ENCODE measurements at regions not wholly inside any gene's neighbourhood (a gene's known extent, or its start where the extent isn't known, plus 50 kb on each side); places are given as distances from the start of the nearest gene placed in this dataset.

- CTCF ChIA-PET = no interaction called here
Observed at GRCh38 chr2:41387519-41387918, 660.3 kb upstream of the PKDCC start.

GRCh38 chr2:41393621-41394020, 654.2 kb upstream of the PKDCC start:
- POLR2A ChIA-PET = no interaction called here
- H3K27me3 Mint-ChIP-seq = no peaks in the 10 kb centered on the region
- CTCF ChIA-PET = no interaction called here
- no peaks in the 10 kb centered on the region for H3K36me3 Mint-ChIP-seq (ENCODE audit: low read depth)
- DNase-seq = no peak
- H3K4me3 Mint-ChIP-seq = no peak overlapping the region
- no peaks in the 10 kb centered on the region for H3K9me3 Mint-ChIP-seq
- H3K27ac Mint-ChIP-seq = no peak overlapping the region
- no peaks in the 10 kb centered on the region for H3K4me1 Mint-ChIP-seq

More at GRCh38 chr2:41387519-41387918, 660.3 kb upstream of the PKDCC start:
- Mint-ChIP-seq H3K27me3 (no peaks in the 10 kb centered on the region), H3K27ac (no peak overlapping the region), H3K9me3 (no peaks in the 10 kb centered on the region), H3K4me1 (no peaks in the 10 kb centered on the region), H3K36me3 (ENCODE audit: low read depth) (no peaks in the 10 kb centered on the region), H3K4me3 (no peak overlapping the region)
- POLR2A ChIA-PET = no interaction called here
- no peak for DNase-seq

- Mint-ChIP-seq H3K27ac (no peak overlapping the region), H3K9me3 (no peaks in the 10 kb centered on the region), H3K4me3 (no peak overlapping the region), H3K36me3 (ENCODE audit: low read depth) (no peaks in the 10 kb centered on the region), H3K4me1 (no peaks in the 10 kb centered on the region), H3K27me3 (no peaks in the 10 kb centered on the region)
- ChIA-PET CTCF (interaction anchor here (0.7 kb wide), 1 partner anchor 28 kb away, joined by 3 read pairs; no protein-coding TSS in a partner anchor), POLR2A (no interaction called here)
- no peak for DNase-seq
Observed at GRCh38 chr2:41394541-41394940, 653.3 kb upstream of the PKDCC start.

DNA sequence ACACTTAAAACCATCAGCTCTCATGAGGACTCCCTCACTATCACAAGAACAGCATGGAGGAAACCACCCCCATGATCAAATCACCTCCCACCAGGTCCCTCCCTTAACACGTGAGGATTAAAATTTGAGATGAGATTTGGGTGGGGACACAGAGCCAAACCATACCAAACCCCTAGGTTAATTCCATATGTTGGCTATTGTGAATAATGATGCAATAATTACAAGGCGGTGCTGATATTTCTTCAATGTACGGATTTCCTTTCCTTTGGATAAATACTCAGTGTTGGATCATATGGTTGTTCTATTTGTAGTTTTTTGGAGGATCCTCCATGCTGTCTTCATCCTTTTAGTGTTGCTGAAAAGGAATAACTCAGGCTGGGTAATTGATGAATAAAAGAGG, 652.1 kb upstream of the PKDCC start:
- H3K36me3 Mint-ChIP-seq (ENCODE audit: low read depth) = no peaks in the 10 kb centered on the region
- H3K9me3 Mint-ChIP-seq = no peaks in the 10 kb centered on the region
- no peak overlapping the region for H3K27ac Mint-ChIP-seq
- DNase-seq = no peak
- no peak overlapping the region for H3K4me3 Mint-ChIP-seq
- ChIA-PET POLR2A (no interaction called here), CTCF (no interaction called here)
- no peaks in the 10 kb centered on the region for H3K27me3 Mint-ChIP-seq
- no peaks in the 10 kb centered on the region for H3K4me1 Mint-ChIP-seq

DNA sequence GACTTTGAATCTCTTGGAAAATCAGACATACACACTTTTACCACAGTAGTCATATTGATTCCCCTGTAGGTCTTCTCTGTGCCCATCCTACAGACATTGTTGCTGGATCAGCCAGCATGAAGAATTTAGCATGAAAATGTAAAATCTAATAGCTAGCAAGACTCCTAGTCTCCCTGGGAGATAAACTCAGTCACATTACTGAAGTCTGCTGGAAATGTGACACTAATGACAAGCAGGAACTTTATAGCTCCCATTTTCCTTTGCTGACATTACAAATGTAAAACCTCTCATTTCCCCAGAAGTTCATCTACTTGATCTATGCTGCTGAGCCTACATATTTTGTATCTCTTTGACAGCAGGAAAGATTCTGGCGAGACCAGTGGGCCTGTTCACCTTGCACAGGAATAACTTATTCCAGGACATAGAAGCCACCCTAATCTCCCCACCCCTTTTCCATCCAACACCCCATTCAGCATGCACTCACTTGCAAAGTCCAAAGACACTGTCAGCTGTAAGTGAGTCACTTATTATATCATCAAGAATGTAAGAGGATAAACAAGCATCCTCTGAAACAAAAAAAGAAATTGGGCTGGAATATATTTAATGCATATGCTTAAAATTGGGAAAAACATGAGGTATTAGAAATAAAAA, 648.3 kb upstream of the PKDCC start:
- no peaks in the 10 kb centered on the region for H3K4me1 Mint-ChIP-seq
- no peaks in the 10 kb centered on the region for H3K27me3 Mint-ChIP-seq
- no peak for DNase-seq
- CTCF ChIA-PET = no interaction called here
- no peak overlapping the region for H3K27ac Mint-ChIP-seq
- H3K4me3 Mint-ChIP-seq = no peak overlapping the region
- H3K9me3 Mint-ChIP-seq = no peaks in the 10 kb centered on the region
- POLR2A ChIA-PET = no interaction called here
- no peaks in the 10 kb centered on the region for H3K36me3 Mint-ChIP-seq (ENCODE audit: low read depth)

DNA sequence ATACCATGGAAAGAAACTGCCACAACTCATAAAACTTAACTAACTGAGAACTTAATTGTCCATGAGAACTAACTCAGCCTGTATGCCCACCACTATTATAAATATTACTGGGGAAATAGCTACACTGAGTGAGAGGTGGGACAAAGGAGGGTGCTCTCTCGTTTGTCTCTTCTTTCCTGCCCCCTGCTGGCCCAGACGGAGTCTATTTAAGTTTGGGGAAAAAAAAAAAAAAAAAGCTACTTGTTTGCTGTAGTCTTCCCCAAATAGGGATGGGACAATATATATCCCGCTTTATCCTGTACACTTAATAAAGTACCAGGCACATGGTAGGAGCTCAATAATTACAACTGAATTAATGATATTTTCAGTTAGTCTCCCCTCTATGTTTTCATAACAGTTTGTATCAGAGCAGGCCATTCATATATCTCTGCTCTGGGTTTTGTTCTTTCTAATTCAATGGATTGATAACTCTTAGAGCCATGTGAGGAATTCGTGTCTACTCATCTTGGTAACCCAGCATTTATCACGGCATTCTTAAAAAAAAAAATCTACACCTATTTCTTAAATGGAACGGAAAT, 647.6 kb upstream of the PKDCC start:
- Mint-ChIP-seq H3K36me3 (ENCODE audit: low read depth) (no peaks in the 10 kb centered on the region), H3K4me3 (no peak overlapping the region), H3K27me3 (no peaks in the 10 kb centered on the region), H3K27ac (no peak overlapping the region), H3K9me3 (no peaks in the 10 kb centered on the region), H3K4me1 (no peaks in the 10 kb centered on the region)
- DNase-seq = no peak
- ChIA-PET POLR2A (no interaction called here), CTCF (no interaction called here)

- Mint-ChIP-seq H3K27me3 (no peaks in the 10 kb centered on the region), H3K9me3 (no peaks in the 10 kb centered on the region), H3K36me3 (ENCODE audit: low read depth) (no peaks in the 10 kb centered on the region), H3K4me3 (no peak overlapping the region), H3K27ac (no peak overlapping the region), H3K4me1 (no peaks in the 10 kb centered on the region)
- no peak for DNase-seq
- CTCF ChIA-PET = no interaction called here
- POLR2A ChIA-PET = no interaction called here
Observed at GRCh38 chr2:41405441-41405840, 642.4 kb upstream of the PKDCC start.

DNA sequence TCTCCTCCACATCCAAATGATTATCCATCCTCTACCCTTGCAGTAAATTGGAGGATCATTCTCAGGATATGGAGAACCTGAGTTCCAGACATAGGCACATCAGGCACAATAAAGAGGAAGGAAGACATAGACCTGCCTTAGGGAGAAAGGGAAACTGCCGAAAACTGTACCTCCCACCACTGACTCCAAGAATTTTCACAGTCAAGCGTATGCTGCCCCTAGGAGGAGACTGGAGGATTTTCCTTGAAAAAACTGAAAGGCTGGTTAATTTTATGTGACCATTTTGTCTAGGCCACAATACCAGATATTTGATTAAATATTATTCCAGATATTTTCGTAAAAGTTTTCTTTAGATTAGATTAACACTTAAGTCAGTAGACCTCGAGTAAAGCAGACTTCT, 638.5 kb upstream of the PKDCC start:
- CTCF ChIA-PET = no interaction called here
- Mint-ChIP-seq H3K36me3 (ENCODE audit: low read depth) (no peaks in the 10 kb centered on the region), H3K27me3 (no peaks in the 10 kb centered on the region), H3K27ac (no peak overlapping the region), H3K4me1 (no peaks in the 10 kb centered on the region), H3K4me3 (no peak overlapping the region), H3K9me3 (no peaks in the 10 kb centered on the region)
- POLR2A ChIA-PET = no interaction called here
- DNase-seq = no peak

GRCh38 chr2:41410011-41410410, 637.8 kb upstream of the PKDCC start:
- H3K27me3 Mint-ChIP-seq = no peaks in the 10 kb centered on the region
- DNase-seq = no peak
- no peak overlapping the region for H3K4me3 Mint-ChIP-seq
- H3K36me3 Mint-ChIP-seq (ENCODE audit: low read depth) = no peaks in the 10 kb centered on the region
- H3K4me1 Mint-ChIP-seq = no peaks in the 10 kb centered on the region
- POLR2A ChIA-PET = no interaction called here
- H3K27ac Mint-ChIP-seq = no peak overlapping the region
- no peaks in the 10 kb centered on the region for H3K9me3 Mint-ChIP-seq
- CTCF ChIA-PET = no interaction called here

DNA sequence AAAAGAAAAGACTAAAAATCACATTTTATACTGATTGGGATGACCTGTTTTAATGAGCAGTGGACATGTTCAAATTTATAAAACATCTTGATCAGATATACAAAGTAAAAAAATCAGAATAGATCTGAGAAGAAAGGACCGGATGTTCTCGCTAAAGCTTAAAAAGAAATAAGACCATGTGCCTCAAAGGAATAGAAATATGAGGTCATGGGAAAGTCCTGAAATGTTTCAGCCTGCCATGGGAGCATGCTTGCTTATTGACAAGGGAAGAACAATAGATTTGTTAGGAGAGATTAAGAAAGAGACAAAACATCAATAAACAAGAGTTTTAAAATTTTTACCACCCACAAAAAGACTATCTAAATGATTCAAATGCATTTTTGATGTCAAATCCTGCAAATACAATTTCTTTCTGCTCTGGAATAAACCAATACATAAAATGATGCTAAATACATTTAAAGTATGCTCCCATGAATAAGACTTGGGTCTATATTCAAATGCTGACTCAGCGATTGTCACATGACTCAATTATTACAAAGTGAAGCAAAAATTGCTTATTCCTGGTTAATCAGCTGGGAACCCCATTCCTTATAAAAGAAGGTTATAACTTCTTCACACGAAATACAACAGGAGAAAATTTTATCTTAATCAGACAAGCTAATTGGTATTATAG, 633.9 kb upstream of the PKDCC start:
- ChIA-PET POLR2A (no interaction called here), CTCF (interaction anchor here (0.6 kb wide), 1 partner anchor 1200 kb away, joined by 4 read pairs; no protein-coding TSS in a partner anchor)
- Mint-ChIP-seq H3K27ac (no peak overlapping the region), H3K27me3 (no peaks in the 10 kb centered on the region), H3K36me3 (ENCODE audit: low read depth) (no peaks in the 10 kb centered on the region), H3K4me3 (no peak overlapping the region), H3K9me3 (no peaks in the 10 kb centered on the region), H3K4me1 (no peaks in the 10 kb centered on the region)
- DNase-seq = no peak

DNA sequence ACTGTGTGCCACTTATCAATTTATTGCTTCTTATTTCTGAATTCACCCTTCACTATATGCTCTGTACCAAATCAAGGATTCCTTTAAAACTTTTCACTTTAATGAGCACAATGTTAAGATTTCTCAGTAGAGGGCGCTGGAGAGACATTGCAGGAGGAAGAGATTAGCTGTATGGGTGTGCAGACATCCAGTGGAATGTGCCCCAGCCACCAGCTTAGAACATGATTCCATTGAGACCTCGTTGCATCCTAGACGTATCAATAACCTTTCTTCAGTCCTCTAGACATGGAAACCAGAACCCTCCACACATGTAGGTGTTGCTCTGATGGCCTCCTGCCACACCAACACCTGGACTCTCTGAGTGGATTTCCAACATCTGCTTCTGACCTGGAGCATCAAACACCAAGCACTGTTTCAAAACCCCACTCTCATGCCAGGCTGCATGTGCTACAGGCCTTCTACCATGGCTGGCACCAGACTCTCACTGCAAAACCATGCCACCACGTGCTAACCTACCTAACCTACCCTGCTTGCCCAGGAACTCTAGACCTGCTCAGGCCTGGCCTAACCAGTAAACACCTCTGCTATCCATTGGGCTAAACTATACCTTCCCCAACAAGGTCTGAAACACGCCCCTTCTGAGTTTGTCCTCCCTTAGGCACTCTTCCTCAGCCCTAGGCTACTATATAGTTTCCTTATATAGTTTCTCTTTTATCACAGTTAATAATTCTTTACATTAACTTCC, 633.2 kb upstream of the PKDCC start:
- peak; percentile 19 for DNase-seq
- H3K9me3 Mint-ChIP-seq = no peaks in the 10 kb centered on the region

DNA sequence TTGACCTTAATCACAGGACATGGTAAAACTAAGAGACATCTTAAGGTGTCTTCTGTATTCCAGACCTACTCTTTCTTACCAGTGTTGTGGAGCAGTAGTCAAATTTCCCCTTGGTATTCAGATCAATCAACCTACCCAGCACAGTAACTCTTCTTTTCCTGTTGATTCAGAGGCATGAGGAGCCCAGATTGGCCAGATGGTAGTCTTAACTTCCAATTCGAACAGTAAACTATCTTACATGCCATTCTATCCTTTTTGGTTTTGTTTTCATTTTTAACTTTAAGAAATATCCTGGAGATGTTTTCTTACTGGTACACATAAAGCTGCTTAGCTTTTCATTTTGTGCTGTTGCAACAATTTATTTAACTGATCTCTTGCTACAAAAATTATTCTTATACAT, 630.3 kb upstream of the PKDCC start:
- H3K36me3 Mint-ChIP-seq (ENCODE audit: low read depth) = no peaks in the 10 kb centered on the region
- H3K27me3 Mint-ChIP-seq = no peaks in the 10 kb centered on the region
- no peaks in the 10 kb centered on the region for H3K9me3 Mint-ChIP-seq
- no peak for DNase-seq
- ChIA-PET CTCF (no interaction called here), POLR2A (no interaction called here)
- H3K4me1 Mint-ChIP-seq = no peaks in the 10 kb centered on the region
- H3K4me3 Mint-ChIP-seq = no peak overlapping the region
- no peak overlapping the region for H3K27ac Mint-ChIP-seq

More for the DNA sequence above, 633.2 kb upstream of the PKDCC start:
- no peaks in the 10 kb centered on the region for H3K4me1 Mint-ChIP-seq
- CTCF ChIA-PET = no interaction called here
- H3K27me3 Mint-ChIP-seq = no peaks in the 10 kb centered on the region
- no peak overlapping the region for H3K4me3 Mint-ChIP-seq
- no peaks in the 10 kb centered on the region for H3K36me3 Mint-ChIP-seq (ENCODE audit: low read depth)
- H3K27ac Mint-ChIP-seq = no peak overlapping the region
- POLR2A ChIA-PET = no interaction called here

- Mint-ChIP-seq H3K4me1 (no peaks in the 10 kb centered on the region), H3K27ac (no peak overlapping the region)
Observed at GRCh38 chr2:41420219-41420618, 627.6 kb upstream of the PKDCC start.

More at GRCh38 chr2:41420219-41420618, 627.6 kb upstream of the PKDCC start:
- Mint-ChIP-seq H3K36me3 (ENCODE audit: low read depth) (no peaks in the 10 kb centered on the region), H3K9me3 (no peaks in the 10 kb centered on the region), H3K4me3 (no peak overlapping the region), H3K27me3 (no peaks in the 10 kb centered on the region)
- no peak for DNase-seq
- POLR2A ChIA-PET = no interaction called here
- CTCF ChIA-PET = no interaction called here
